IMR-90 (cell line): ENCODE measurements at regions not wholly inside any gene's neighbourhood (a gene's known extent, or its start where the extent isn't known, plus 50 kb on each side); places are given as distances from the start of the nearest gene placed in this dataset.

ENCODE experiments used
- ATAC-seq: fragments of 200-7000 bp; cut with Tn5 transposase; 2 replicates; pipeline ENCODE4 v1.9.1; 2020; ENCODE audit warnings: low read depth, mild to moderate bottlenecking, moderate library complexity
- BruUV-seq: library from RNA; stranded (reverse); fragments of 400-500 nt; replicated peaks from 2 replicates; lab custom pipeline; 2021; lab: Mats Ljungman, UMichigan
- CTCF ChIA-PET: fragments of 300-600 bp; formaldehyde crosslinking; extraction: SDS; loops from one replicate; lab custom pipeline; 2021; ENCODE audit warnings: antibody characterized with exemption; lab: Yijun Ruan, JAX
- POLR2A ChIA-PET: fragments of 300-600 bp; sonication (Branson Sonifier 250); formaldehyde crosslinking; loops from one replicate; lab custom pipeline; 2022; ENCODE audit warnings: antibody characterized with exemption; ENCODE audit not compliant: unreplicated experiment; lab: Charles Lee
- DNase-seq: peaks from one replicate; pipeline ENCODE4 v3.0.0; 2013
- H2AFZ ChIP-seq: replicated peaks from 2 replicates; pipeline ENCODE3; 2013; ENCODE audit warnings: low read length, mild to moderate bottlenecking; ENCODE audit not compliant: poor library complexity
- H2AK5ac ChIP-seq: 2 replicates; pipeline ENCODE4 v1.6.1; 2013; ENCODE audit warnings: low read depth, low read length, inconsistent platforms
- H2AK9ac ChIP-seq: replicated peaks from 2 replicates; pipeline ENCODE3; 2013; ENCODE audit warnings: mild to moderate bottlenecking, low read depth, low read length, moderate library complexity; ENCODE audit not compliant: poor library complexity
- H2BK120ac ChIP-seq: 2 replicates; pipeline ENCODE4 v1.6.1; 2013; ENCODE audit warnings: low read depth, low read length, inconsistent platforms
- H2BK15ac ChIP-seq: 3 replicates; pipeline ENCODE4 v1.6.1; 2013; ENCODE audit warnings: low read depth, low read length, inconsistent platforms
- H2BK20ac ChIP-seq: 2 replicates; pipeline ENCODE4 v1.6.1; 2013; ENCODE audit warnings: low read depth, mild to moderate bottlenecking, inconsistent platforms, low read length, moderate library complexity
- H2BK5ac ChIP-seq: 2 replicates; pipeline ENCODE4 v1.6.1; 2013; ENCODE audit warnings: mild to moderate bottlenecking, low read depth, low read length, inconsistent platforms; ENCODE audit not compliant: poor library complexity, severe bottlenecking
- H3K14ac ChIP-seq: replicated peaks from 2 replicates; pipeline ENCODE4 v1.6.1; 2013; ENCODE audit warnings: low read depth, low read length, inconsistent platforms
- H3K18ac ChIP-seq: 2 replicates; pipeline ENCODE4 v1.6.1; 2013; ENCODE audit warnings: low read depth, low read length, control low read depth
- H3K23ac ChIP-seq: 2 replicates; pipeline ENCODE4 v1.6.1; 2013; ENCODE audit warnings: low read depth, low read length, inconsistent platforms
- H3K27ac ChIP-seq: 2 replicates; pipeline ENCODE4 v1.5.1; 2013; ENCODE audit warnings: mild to moderate bottlenecking, control low read depth, low read length; ENCODE audit not compliant: insufficient read depth
- H3K27me3 ChIP-seq: 2 replicates; pipeline ENCODE4 v1.6.1; 2013; ENCODE audit warnings: low read length; ENCODE audit not compliant: control insufficient read depth, insufficient read depth
- H3K36me3 ChIP-seq: 2 replicates; pipeline ENCODE4 v1.6.1; 2013; ENCODE audit warnings: low read length, mixed read lengths; ENCODE audit not compliant: control insufficient read depth, insufficient read depth
- H3K4ac ChIP-seq: 2 replicates; pipeline ENCODE4 v1.6.1; 2013; ENCODE audit warnings: low read depth, low read length, inconsistent platforms
- H3K4me1 ChIP-seq: 2 replicates; pipeline ENCODE4 v1.6.1; 2013; ENCODE audit warnings: low read length, mixed read lengths; ENCODE audit not compliant: control insufficient read depth, insufficient read depth
- H3K4me2 ChIP-seq: 2 replicates; pipeline ENCODE4 v1.6.1; 2013; ENCODE audit warnings: low read depth, mild to moderate bottlenecking, control low read depth, low read length, moderate library complexity
- H3K4me3 ChIP-seq: 2 replicates; pipeline ENCODE4 v1.5.1; 2013; ENCODE audit warnings: low read depth, mild to moderate bottlenecking, control low read depth, low read length, moderate library complexity; ENCODE audit not compliant: insufficient read depth
- H3K56ac ChIP-seq: 2 replicates; pipeline ENCODE4 v1.6.1; 2013; ENCODE audit warnings: low read length, inconsistent platforms; ENCODE audit not compliant: insufficient read depth; ENCODE audit errors: extremely low read depth
- H3K79me1 ChIP-seq, 2 experiments: 2 replicates each; pipeline ENCODE4 v1.6.1; 2013; ENCODE audit warnings: low read length in 2 of 2, inconsistent platforms in 1 of 2, low read depth in 1 of 2
- H3K9ac ChIP-seq: 2 replicates; pipeline ENCODE4 v1.6.1; 2013; ENCODE audit warnings: low read depth, low read length, control low read depth
- H3K9me1 ChIP-seq: 2 replicates; pipeline ENCODE4 v1.6.1; 2013; ENCODE audit warnings: low read length, inconsistent platforms; ENCODE audit not compliant: insufficient read depth
- H3K9me3 ChIP-seq: 2 replicates; pipeline ENCODE4 v1.6.1; 2013; ENCODE audit warnings: low read length; ENCODE audit not compliant: control insufficient read depth, insufficient read depth
- H4K20me1 ChIP-seq: 2 replicates; pipeline ENCODE4 v1.6.1; 2013; ENCODE audit warnings: low read length, inconsistent platforms; ENCODE audit not compliant: insufficient read depth
- H4K5ac ChIP-seq: 2 replicates; pipeline ENCODE4 v1.6.1; 2013; ENCODE audit warnings: mild to moderate bottlenecking, low read depth, low read length, control low read depth
- H4K8ac ChIP-seq, 2 experiments: 2 replicates each; pipeline ENCODE4 v1.6.1; 2013; ENCODE audit warnings: low read depth in 2 of 2, low read length in 2 of 2, control low read depth in 1 of 2, inconsistent platforms in 1 of 2
- H4K91ac ChIP-seq: 2 replicates; pipeline ENCODE4 v1.6.1; 2013; ENCODE audit warnings: low read depth, low read length, inconsistent platforms; ENCODE audit not compliant: insufficient read depth
- BHLHE40 ChIP-seq: fragments of 150-350 bp; IDR thresholded peaks from 2 replicates; pipeline ENCODE4 v1.6.1; 2016; ENCODE audit warnings: mild to moderate bottlenecking, low read depth, low read length
- MAFK ChIP-seq: IDR thresholded peaks from 2 replicates; pipeline ENCODE4 v1.6.1; 2012; ENCODE audit warnings: low read depth, low read length, improper control_type of control experiment
- RFX5 ChIP-seq: IDR thresholded peaks from 2 replicates; pipeline ENCODE4 v1.8.0; 2012; ENCODE audit warnings: low read depth, mild to moderate bottlenecking, low read length, moderate library complexity
- SMC3 ChIP-seq: fragments of 150-350 bp; IDR thresholded peaks from 2 replicates; pipeline ENCODE4 v1.6.1; 2016; ENCODE audit warnings: low read depth, mild to moderate bottlenecking, antibody characterized with exemption, low read length, moderate library complexity
- dilution Hi-C: fragments of 300-500 bp; cut with HindIII; formaldehyde crosslinking; loops from one replicate; pipeline ENCODE4 v1.14.3; 2018; ENCODE audit warnings: low sequenced_read_pairs; ENCODE audit not compliant: unreplicated experiment
- in situ Hi-C: fragments of 300-500 bp; cut with MboI; formaldehyde crosslinking; loops from 3 replicates; pipeline ENCODE4 v1.14.3; 2019; ENCODE audit warnings: low sequenced_read_pairs, inconsistent platforms, mixed read lengths
- intact Hi-C: fragments of 100-400 bp; cut with micrococcal nuclease; formaldehyde crosslinking; loops from 2 replicates; pipeline ENCODE4 v1.10.0; 2022
- TF ChIP-seq, protein P1 (sequence below): fragments of 150-350 bp; IDR thresholded peaks from 2 replicates; pipeline ENCODE4 v1.6.1; 2016; ENCODE audit warnings: low read depth, mild to moderate bottlenecking, low read length, moderate library complexity, borderline replicate concordance

DNA sequence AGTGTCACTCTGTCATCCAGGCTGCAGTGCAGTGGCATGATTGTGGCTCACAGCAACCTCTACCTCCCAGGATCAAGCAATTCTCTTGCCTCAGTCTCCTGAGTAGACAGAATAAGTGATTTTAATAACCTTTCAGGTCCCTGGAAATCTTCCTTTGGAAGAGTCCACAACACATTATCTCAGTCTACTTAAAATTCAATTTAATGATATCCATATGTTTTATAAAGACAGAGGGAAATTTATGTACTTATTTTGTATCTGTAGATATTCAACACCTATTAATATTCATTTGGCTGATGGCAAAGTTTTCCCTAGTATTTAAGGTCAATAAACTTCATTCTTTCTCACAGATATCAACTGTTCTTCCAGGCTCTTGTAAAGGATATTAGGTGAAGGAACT is 881.4 kb upstream of the GJE1 start:
- ATAC-seq: no peak

More for the DNA sequence above, 881.4 kb upstream of the GJE1 start:
- no peaks in the 10 kb centered on the region for H3K36me3 ChIP-seq
- H2AFZ ChIP-seq: no peak overlapping the region
- no peaks in the 10 kb centered on the region for H3K4me1 ChIP-seq
- no peak overlapping the region for H3K23ac ChIP-seq
- dilution Hi-C loops: no loop called here
- no peak overlapping the region for H3K27ac ChIP-seq
- CTCF ChIA-PET: interaction anchor here (0.6 kb wide), 1 partner anchor 1576 kb away, joined by 3 read pairs; no protein-coding TSS in a partner anchor
- no peaks in the 10 kb centered on the region for H3K27me3 ChIP-seq
- no peak overlapping the region for H2BK120ac ChIP-seq
- no peak overlapping the region for H2AK9ac ChIP-seq
- H3K4ac ChIP-seq: no peak overlapping the region
- no TSS peak for BruUV-seq
- H3K4me3 ChIP-seq: no peak overlapping the region
- H4K20me1 ChIP-seq: no peaks in the 10 kb centered on the region
- no peaks in the 10 kb centered on the region for H3K79me1 ChIP-seq
- H3K14ac ChIP-seq: no peak overlapping the region
- no peak overlapping the region for H2AK5ac ChIP-seq
- no peak overlapping the region for H2BK5ac ChIP-seq
- H3K9ac ChIP-seq: no peak overlapping the region
- POLR2A ChIA-PET: no interaction called here
- H2BK20ac ChIP-seq: no peak overlapping the region
- H4K8ac ChIP-seq: no peak overlapping the region
- no peak overlapping the region for H3K18ac ChIP-seq
- no peaks in the 10 kb centered on the region for H3K9me1 ChIP-seq
- no peak overlapping the region for H3K56ac ChIP-seq
- H2BK15ac ChIP-seq: no peak overlapping the region
- H4K5ac ChIP-seq: no peak overlapping the region
- DNase-seq: no peak
- intact Hi-C loops: loop anchor here (10.0 kb wide), 1 partner anchor 576 kb away; no protein-coding TSS in a partner anchor
- no peak overlapping the region for H4K91ac ChIP-seq
- H3K9me3 ChIP-seq: no peaks in the 10 kb centered on the region
- in situ Hi-C loops: no loop called here
- no peak overlapping the region for H3K4me2 ChIP-seq
- TF ChIP-seq BHLHE40 (no peak), SMC3 (no peak), MAFK (no peak), RFX5 (no peak)
- TF ChIP-seq, protein P1, sequence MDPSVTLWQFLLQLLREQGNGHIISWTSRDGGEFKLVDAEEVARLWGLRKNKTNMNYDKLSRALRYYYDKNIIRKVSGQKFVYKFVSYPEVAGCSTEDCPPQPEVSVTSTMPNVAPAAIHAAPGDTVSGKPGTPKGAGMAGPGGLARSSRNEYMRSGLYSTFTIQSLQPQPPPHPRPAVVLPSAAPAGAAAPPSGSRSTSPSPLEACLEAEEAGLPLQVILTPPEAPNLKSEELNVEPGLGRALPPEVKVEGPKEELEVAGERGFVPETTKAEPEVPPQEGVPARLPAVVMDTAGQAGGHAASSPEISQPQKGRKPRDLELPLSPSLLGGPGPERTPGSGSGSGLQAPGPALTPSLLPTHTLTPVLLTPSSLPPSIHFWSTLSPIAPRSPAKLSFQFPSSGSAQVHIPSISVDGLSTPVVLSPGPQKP: no peak
